K562 (cell line): ENCODE measurements at regions not wholly inside any gene's neighbourhood (a gene's known extent, or its start where the extent isn't known, plus 50 kb on each side); places are given as distances from the start of the nearest gene placed in this dataset.

Experiments used
- MYNN ChIP-seq, 2 experiments: sonication (generic); formaldehyde crosslinking in 1 of 2; IDR thresholded peaks; 2 replicates each; pipeline versions ENCODE4 v1.5.0 to v1.6.1; 2016 to 2020; ENCODE audit warnings: antibody characterized with exemption in 1 of 2, missing genetic modification reagents in 1 of 2
- NONO ChIP-seq, 2 experiments: fragments of 200-400 bp in 1 of 2; fragments of 450-650 bp in 1 of 2; formaldehyde crosslinking in 1 of 2; IDR thresholded peaks; 2 replicates each; pipeline ENCODE4 v1.6.1; 2017; ENCODE audit warnings: low read depth in 2 of 2, mild to moderate bottlenecking in 2 of 2, moderate library complexity in 2 of 2, low read length in 1 of 2
- SAFB ChIP-seq: fragments of 200-400 bp; formaldehyde crosslinking; IDR thresholded peaks from 2 replicates; pipeline ENCODE4 v1.6.1; 2017; ENCODE audit warnings: low read depth, low read length, borderline replicate concordance
- ZBTB17 ChIP-seq: fragments of 450-650 bp; formaldehyde crosslinking; IDR thresholded peaks from 2 replicates; pipeline ENCODE4 v1.4.0; 2020; ENCODE audit warnings: mild to moderate bottlenecking
- TF ChIP-seq, protein P1 (sequence below): fragments of 250-450 bp; sonication (Bioruptor Pico); IDR thresholded peaks from 2 replicates; pipeline ENCODE4 v1.5.0; 2021; ENCODE audit warnings: mild to moderate bottlenecking, moderate library complexity
- TF ChIP-seq, protein P2 (sequence below): fragments of 200-800 bp; sonication (Bioruptor generic); IDR thresholded peaks from 2 replicates; pipeline ENCODE4 v1.6.1; 2016; ENCODE audit warnings: missing genetic modification characterization, missing compliant biosample characterization

DNA sequence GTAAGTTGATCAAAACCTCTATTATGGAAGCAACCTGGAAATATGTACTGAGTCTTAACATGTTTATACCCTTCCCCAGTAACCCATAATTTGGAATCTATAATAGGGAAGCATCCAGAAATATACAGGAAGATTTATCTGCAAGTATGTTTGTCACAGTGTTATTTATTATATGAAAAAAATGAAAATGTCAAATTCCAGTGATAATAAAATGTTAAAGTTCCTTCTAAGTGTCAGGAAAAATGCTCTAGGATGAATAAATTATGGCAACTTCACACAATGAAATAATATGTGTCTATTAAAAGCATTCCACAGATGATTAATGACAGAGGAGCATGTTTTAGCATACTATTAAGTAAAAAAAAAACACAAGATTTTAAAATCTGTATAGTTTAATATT is 202.3 kb upstream of the PRNP start (continued):
- TF ChIP-seq, protein P1, sequence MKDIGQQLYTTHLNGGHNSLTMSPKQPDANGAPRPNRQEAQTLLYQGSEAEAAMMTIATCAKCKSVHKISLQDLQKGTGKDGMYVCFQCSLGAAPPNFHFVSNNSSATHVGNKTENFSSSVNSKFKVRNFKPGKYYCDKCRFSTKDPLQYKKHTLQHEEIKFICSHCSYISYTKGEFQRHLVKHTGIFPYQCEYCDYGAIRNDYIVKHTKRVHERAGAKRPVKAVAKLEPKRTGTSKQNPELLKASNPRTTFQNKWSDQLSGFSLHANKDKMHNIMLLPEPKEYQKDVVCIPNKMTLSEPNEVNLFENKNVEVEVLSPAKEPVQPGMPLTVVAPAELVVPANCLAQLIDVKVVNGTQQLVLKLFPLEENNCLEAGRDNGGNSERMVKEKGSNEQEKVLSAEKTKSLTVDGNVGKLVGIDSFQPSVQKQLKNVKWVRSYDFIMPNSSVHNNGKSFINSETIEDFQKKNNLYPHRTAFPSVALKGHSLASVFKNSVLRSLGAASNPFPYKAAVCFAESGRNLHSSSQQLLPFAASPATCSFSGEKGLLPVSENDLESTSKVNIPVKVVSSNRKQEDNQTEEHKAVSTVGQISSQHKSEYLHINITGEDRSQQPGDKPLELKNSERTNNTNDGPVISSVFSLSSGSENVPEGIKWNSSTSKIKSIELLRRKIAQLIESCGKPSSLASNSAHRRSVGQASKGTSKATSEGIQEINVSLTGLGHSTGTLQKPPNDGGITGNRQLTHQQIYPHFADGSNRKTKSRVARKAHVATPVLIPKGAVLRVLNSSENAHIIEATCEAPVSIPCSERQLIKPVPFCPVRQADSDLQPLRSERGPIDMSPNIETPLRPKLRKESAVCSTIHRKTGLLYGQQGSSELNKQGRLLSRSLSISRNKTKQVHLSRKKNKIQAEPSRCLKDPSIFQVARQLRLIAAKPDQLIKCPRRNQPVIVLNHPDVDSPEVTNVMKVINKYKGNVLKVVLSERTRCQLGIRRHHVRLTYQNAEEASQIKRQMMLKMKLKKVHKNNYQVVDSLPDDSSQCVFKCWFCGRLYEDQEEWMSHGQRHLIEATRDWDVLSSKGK (CRISPR knock-in tag): no peak
- TF ChIP-seq, protein P2, sequence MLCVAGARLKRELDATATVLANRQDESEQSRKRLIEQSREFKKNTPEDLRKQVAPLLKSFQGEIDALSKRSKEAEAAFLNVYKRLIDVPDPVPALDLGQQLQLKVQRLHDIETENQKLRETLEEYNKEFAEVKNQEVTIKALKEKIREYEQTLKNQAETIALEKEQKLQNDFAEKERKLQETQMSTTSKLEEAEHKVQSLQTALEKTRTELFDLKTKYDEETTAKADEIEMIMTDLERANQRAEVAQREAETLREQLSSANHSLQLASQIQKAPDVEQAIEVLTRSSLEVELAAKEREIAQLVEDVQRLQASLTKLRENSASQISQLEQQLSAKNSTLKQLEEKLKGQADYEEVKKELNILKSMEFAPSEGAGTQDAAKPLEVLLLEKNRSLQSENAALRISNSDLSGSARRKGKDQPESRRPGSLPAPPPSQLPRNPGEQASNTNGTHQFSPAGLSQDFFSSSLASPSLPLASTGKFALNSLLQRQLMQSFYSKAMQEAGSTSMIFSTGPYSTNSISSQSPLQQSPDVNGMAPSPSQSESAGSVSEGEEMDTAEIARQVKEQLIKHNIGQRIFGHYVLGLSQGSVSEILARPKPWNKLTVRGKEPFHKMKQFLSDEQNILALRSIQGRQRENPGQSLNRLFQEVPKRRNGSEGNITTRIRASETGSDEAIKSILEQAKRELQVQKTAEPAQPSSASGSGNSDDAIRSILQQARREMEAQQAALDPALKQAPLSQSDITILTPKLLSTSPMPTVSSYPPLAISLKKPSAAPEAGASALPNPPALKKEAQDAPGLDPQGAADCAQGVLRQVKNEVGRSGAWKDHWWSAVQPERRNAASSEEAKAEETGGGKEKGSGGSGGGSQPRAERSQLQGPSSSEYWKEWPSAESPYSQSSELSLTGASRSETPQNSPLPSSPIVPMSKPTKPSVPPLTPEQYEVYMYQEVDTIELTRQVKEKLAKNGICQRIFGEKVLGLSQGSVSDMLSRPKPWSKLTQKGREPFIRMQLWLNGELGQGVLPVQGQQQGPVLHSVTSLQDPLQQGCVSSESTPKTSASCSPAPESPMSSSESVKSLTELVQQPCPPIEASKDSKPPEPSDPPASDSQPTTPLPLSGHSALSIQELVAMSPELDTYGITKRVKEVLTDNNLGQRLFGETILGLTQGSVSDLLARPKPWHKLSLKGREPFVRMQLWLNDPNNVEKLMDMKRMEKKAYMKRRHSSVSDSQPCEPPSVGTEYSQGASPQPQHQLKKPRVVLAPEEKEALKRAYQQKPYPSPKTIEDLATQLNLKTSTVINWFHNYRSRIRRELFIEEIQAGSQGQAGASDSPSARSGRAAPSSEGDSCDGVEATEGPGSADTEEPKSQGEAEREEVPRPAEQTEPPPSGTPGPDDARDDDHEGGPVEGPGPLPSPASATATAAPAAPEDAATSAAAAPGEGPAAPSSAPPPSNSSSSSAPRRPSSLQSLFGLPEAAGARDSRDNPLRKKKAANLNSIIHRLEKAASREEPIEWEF: no peak
- TF ChIP-seq ZBTB17 (CRISPR knock-in tag): no peak
- TF ChIP-seq SAFB: no peak
- no peak for TF ChIP-seq NONO (IDR thresholded peaks at IDR 0.05; ENCODE audit: low read depth in 2 of 2, low read length in 1 of 2)
- TF ChIP-seq MYNN (IDR thresholded peaks at IDR 0.05): no peak
- no peak for TF ChIP-seq MYNN (CRISPR knock-in tag; IDR thresholded peaks at IDR 0.05)
